Brain microvascular endothelial cell (primary cell): ENCODE measurements at regions not wholly inside any gene's neighbourhood (a gene's known extent, or its start where the extent isn't known, plus 50 kb on each side); places are given as distances from the start of the nearest gene placed in this dataset.

ENCODE experiments used
- DNase-seq: peaks from one replicate; pipeline ENCODE4 v3.0.0-alpha.2; 2020
- H3K27ac ChIP-seq: fragments of 250-450 bp; sonication (Bioruptor Pico); 2 replicates; pipeline ENCODE4 v1.5.1; 2020; ENCODE audit warnings: mild to moderate bottlenecking, moderate library complexity
- H3K27me3 ChIP-seq: fragments of 250-450 bp; sonication (Bioruptor Pico); replicated peaks from 2 replicates; pipeline ENCODE4 v1.5.1; 2020; ENCODE audit warnings: mild to moderate bottlenecking
- H3K36me3 ChIP-seq: fragments of 250-450 bp; sonication (Bioruptor Pico); replicated peaks from 2 replicates; pipeline ENCODE4 v1.5.1; 2020; ENCODE audit warnings: mild to moderate bottlenecking
- H3K4me3 ChIP-seq: 2 replicates; pipeline ENCODE4 v1.5.1; 2011; ENCODE audit warnings: low read depth, mild to moderate bottlenecking, control low read depth, low read length, moderate library complexity
- in situ Hi-C: cut with HindIII; loops from 2 replicates; pipeline ENCODE4 v1.10.0; 2017; ENCODE audit warnings: low sequenced_read_pairs, low pct_ligation_motif_present
- TF ChIP-seq, protein P1 (sequence below): IDR thresholded peaks from 2 replicates; pipeline ENCODE4 v1.5.1; 2011; ENCODE audit warnings: low read depth, mild to moderate bottlenecking, moderate library complexity, low read length, control low read depth, inconsistent platforms; ENCODE audit errors: missing control alignments

DNA sequence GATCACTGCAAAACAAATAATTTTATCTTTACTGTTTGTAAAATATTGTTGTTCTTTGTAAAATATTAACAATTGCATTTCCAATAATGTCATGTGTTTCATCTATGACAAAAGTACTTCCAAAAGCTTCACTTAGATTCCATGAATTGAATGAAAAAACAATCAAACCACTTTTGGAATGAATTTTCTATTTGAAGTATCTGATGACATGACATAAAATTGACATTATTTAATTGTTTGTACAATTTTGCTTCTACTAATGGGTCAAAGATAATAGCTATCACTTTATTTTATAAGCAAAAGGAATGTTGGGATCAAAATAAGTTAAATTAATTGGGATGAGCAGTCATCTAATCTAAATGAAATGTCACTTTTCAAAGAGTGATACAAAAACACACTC lies 684.3 kb downstream of the NR2F1-AS1 start:
- Histone ChIP-seq H3K36me3 (no peaks in the 10 kb centered on the region), H3K27me3 (no peaks in the 10 kb centered on the region), H3K4me3 (no peak overlapping the region), H3K27ac (no peak overlapping the region)
- in situ Hi-C loops = no loop called here
- no peak for DNase-seq
- TF ChIP-seq, protein P1, sequence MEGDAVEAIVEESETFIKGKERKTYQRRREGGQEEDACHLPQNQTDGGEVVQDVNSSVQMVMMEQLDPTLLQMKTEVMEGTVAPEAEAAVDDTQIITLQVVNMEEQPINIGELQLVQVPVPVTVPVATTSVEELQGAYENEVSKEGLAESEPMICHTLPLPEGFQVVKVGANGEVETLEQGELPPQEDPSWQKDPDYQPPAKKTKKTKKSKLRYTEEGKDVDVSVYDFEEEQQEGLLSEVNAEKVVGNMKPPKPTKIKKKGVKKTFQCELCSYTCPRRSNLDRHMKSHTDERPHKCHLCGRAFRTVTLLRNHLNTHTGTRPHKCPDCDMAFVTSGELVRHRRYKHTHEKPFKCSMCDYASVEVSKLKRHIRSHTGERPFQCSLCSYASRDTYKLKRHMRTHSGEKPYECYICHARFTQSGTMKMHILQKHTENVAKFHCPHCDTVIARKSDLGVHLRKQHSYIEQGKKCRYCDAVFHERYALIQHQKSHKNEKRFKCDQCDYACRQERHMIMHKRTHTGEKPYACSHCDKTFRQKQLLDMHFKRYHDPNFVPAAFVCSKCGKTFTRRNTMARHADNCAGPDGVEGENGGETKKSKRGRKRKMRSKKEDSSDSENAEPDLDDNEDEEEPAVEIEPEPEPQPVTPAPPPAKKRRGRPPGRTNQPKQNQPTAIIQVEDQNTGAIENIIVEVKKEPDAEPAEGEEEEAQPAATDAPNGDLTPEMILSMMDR = no peak

DNA sequence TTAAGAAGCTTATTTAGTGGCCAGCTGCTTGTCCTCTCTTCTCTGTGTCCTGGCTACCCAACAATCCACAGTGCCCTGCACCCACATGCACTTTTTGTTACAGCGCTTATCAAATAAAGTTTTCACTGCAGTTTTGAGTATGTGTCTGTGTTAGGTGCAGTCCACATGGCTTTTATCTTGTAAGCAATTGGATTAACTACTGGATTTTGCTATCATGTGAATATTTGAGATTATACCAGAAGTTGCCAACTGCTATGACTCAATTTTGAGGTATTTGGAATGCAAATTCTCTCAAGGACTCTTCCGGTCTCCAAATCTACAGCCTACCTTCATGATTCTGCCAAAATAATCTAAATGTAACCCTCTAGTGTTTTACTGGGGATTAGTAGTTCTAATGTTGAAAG lies 690.2 kb downstream of the NR2F1-AS1 start:
- Histone ChIP-seq H3K27me3 (no peaks in the 10 kb centered on the region), H3K4me3 (no peak overlapping the region), H3K36me3 (no peaks in the 10 kb centered on the region), H3K27ac (no peak overlapping the region)
- in situ Hi-C loops = no loop called here
- no peak for DNase-seq
- TF ChIP-seq, protein P1 = no peak

DNA sequence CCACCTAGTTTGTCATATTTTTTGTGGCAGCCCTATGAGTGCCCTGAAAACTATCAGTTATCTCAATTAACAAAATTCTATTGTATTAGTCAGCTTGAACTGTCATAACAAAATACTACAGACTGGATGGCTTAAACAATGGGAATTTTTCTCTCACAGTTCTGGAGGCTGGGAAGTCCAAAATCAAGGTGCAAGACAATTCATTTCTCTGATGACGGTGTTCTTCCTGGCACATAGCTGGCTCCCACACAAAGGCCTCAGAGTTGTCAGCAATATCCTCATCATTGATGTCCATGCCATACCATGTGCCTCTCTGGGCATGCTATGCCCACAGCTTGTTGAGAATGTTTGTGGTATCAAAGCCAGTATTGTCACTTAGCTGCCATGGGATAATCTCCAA lies 691.9 kb downstream of the NR2F1-AS1 start:
- Histone ChIP-seq H3K4me3 (no peak overlapping the region), H3K27ac (no peak overlapping the region), H3K27me3 (no peaks in the 10 kb centered on the region), H3K36me3 (no peaks in the 10 kb centered on the region)
- in situ Hi-C loops = no loop called here
- no peak for DNase-seq
- TF ChIP-seq, protein P1 = no peak

DNA sequence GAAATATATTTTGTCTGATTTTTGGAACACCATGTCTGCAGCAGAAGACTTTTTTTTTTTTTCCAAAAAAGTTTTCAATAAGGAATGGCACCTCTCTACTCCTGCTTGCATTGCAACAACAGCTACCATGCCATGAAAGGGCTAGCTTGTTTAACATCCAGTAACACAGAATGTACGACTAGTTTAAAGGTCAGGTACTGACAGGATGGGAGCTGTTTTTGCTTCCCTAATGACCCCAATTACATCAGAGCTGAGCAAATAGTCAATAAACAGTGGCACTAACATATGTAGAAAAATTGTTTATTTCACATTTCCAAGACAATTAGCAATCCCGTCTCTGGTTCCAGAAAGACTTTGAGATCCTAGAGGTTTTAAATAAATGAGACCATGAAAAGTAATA lies 693.8 kb downstream of the NR2F1-AS1 start:
- H3K27me3 ChIP-seq = no peaks in the 10 kb centered on the region
- H3K27ac ChIP-seq = no peak overlapping the region
- H3K36me3 ChIP-seq = no peaks in the 10 kb centered on the region
- TF ChIP-seq, protein P1 = no peak
- in situ Hi-C loops = no loop called here
- no peak for DNase-seq
- H3K4me3 ChIP-seq = no peak overlapping the region

DNA sequence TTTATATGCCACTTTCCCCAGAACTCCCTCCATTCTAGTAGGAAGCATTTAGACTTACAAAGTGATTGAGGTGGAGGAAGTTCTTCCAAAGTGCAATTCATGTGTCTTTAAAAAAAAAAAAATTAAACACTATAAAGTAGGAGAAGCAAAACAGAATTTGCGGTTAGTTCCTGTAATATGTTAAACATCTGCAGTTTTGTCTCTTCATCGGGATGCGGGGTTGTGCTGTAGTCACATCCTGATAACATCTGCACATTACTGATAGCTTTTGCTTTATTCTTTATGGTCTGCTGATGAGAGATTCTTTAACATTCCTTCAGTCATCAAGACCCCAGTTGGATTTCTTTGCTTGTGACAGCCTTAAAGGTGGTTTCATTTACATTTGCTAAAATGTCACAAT lies 694.3 kb downstream of the NR2F1-AS1 start:
- in situ Hi-C loops = no loop called here
- Histone ChIP-seq H3K27me3 (no peaks in the 10 kb centered on the region), H3K36me3 (no peaks in the 10 kb centered on the region), H3K27ac (no peak overlapping the region), H3K4me3 (no peak overlapping the region)
- no peak for DNase-seq
- TF ChIP-seq, protein P1 = no peak

DNA sequence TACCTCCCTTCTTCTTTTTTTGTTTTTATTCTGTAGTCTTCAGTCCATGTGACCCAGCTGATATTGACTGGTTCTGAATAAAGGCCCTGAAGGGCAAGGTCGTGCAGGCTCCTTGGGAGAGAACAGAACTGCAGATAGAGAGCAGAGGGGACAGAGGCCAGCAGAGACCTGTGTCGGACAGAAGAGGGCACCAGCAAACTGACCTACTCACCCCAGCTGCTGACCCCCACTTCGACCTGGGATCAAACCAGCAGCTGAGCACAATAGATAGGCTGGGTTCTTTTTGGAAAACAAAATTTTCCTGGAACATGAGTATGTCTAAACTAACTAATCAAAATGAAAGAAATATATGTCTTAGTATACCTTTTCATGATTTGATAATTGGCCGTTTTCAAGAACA lies 695.1 kb downstream of the NR2F1-AS1 start:
- no peak for DNase-seq
- in situ Hi-C loops = no loop called here

More for the DNA sequence above, 695.1 kb downstream of the NR2F1-AS1 start:
- no peaks in the 10 kb centered on the region for H3K27me3 ChIP-seq
- no peaks in the 10 kb centered on the region for H3K36me3 ChIP-seq
- H3K4me3 ChIP-seq = no peak overlapping the region
- TF ChIP-seq, protein P1 = no peak
- no peak overlapping the region for H3K27ac ChIP-seq
